Body of pancreas (tissue), 4 donors: ENCODE measurements at regions not wholly inside any gene's neighbourhood (a gene's known extent, or its start where the extent isn't known, plus 50 kb on each side); places are given as distances from the start of the nearest gene placed in this dataset.

Experiments used
- POLR2A ChIP-seq, 3 donors: fragments of 450-650 bp; IDR thresholded peaks; one replicate each; pipeline ENCODE4 v1.6.1; 2016; ENCODE audit warnings: antibody characterized with exemption in 3 of 3, mild to moderate bottlenecking in 2 of 3
- TF ChIP-seq, protein P1 (sequence below), 7 experiments: fragments of 450-650 bp in 4 of 7; fragments of 200-600 bp in 3 of 7; sonication (generic) in 3 of 7; IDR thresholded peaks; one replicate each; pipeline ENCODE4 v1.5.1; 2016 to 2019; ENCODE audit warnings: antibody characterized with exemption in 7 of 7

DNA sequence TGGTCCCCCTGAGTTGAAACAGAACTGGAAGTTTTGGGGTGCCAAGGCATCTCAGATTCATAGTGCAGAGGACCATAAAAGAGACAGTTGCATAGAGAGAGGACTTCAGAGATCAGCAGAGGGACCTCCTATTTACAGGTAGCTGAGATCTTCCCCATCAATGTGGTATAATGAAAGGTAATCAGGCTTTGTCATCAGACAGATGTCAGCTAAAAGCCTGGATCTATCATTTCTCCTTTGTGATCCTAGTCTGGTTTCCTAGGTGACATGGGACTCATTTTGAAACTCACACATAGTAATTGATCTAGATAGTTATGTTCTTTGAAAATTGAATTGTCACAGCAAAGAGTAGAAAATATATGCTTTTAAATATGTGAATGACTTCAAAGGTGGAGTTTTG, 443.5 kb upstream of the MAP2 start:
- TF ChIP-seq, protein P1, sequence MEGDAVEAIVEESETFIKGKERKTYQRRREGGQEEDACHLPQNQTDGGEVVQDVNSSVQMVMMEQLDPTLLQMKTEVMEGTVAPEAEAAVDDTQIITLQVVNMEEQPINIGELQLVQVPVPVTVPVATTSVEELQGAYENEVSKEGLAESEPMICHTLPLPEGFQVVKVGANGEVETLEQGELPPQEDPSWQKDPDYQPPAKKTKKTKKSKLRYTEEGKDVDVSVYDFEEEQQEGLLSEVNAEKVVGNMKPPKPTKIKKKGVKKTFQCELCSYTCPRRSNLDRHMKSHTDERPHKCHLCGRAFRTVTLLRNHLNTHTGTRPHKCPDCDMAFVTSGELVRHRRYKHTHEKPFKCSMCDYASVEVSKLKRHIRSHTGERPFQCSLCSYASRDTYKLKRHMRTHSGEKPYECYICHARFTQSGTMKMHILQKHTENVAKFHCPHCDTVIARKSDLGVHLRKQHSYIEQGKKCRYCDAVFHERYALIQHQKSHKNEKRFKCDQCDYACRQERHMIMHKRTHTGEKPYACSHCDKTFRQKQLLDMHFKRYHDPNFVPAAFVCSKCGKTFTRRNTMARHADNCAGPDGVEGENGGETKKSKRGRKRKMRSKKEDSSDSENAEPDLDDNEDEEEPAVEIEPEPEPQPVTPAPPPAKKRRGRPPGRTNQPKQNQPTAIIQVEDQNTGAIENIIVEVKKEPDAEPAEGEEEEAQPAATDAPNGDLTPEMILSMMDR (IDR thresholded peaks at IDR 0.05) = no peak
- no peak for TF ChIP-seq POLR2A (IDR thresholded peaks at IDR 0.05)
